ENCODE measurements at regions not wholly inside any gene's neighbourhood (a gene's known extent, or its start where the extent isn't known, plus 50 kb on each side); places are given as distances from the start of the nearest gene placed in this dataset.

DNA sequence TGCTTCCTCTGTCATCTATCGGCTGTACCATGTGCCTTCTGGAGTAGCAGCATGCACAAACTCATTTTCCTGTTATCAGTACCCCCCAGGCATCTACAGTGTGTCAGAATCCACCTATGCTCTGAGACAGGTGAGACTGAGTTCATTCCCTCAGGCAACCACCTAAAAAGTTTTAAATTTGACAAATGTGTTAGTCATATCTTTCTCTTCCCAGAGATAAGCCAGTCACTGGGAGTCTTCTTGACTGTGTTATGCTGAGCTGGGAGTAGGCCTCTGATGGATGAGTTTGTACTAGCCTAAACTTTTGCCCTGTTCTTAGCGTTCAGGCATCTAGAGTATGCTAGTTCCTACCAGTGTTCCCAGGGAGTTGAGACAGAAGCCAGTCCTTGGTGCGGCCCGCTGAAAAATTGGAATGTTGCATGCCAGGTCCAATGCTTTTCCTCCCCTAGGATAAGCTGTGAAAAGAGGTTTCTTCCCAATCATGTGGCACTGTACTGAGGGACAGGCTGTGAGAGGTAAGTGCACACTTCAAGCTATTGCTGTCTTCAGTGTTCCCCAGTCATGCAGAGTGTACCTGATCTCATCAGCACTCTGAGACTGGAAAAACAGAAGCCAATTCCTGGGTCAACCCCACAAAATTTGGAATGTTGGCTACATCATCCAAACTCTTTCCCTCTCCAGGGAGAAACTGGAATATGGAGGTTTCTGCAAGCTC lies 1202.3 kb downstream of the NCAM2 start (continued):
- TF ChIP-seq SRF (IDR thresholded peaks at IDR 0.05; ENCODE audit: low read depth, low read length) (no peak), SP4 (IDR thresholded peaks at IDR 0.05; ENCODE audit: low read length) (no peak), POLR2A (IDR thresholded peaks at IDR 0.05; ENCODE audit: control extremely low read depth in 1 of 2, low read depth in 2 of 2, low read length in 2 of 2) (no peak)
- TF ChIP-seq, protein P1, sequence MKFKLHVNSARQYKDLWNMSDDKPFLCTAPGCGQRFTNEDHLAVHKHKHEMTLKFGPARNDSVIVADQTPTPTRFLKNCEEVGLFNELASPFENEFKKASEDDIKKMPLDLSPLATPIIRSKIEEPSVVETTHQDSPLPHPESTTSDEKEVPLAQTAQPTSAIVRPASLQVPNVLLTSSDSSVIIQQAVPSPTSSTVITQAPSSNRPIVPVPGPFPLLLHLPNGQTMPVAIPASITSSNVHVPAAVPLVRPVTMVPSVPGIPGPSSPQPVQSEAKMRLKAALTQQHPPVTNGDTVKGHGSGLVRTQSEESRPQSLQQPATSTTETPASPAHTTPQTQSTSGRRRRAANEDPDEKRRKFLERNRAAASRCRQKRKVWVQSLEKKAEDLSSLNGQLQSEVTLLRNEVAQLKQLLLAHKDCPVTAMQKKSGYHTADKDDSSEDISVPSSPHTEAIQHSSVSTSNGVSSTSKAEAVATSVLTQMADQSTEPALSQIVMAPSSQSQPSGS (IDR thresholded peaks at IDR 0.05; ENCODE audit: low read length), result no peak

Data from H1 (cell line).